Mesenchymal stem cell (in vitro differentiated cells and primary cell): ENCODE measurements at regions not wholly inside any gene's neighbourhood (a gene's known extent, or its start where the extent isn't known, plus 50 kb on each side); places are given as distances from the start of the nearest gene placed in this dataset.

Source experiments
- DNase-seq: peaks from one replicate; pipeline ENCODE4 v3.0.0-alpha.2; 2013
- H2AFZ ChIP-seq: one replicate; pipeline ENCODE4 v1.6.1; 2013; ENCODE audit warnings: low read depth, mild to moderate bottlenecking, control low read depth, inconsistent platforms, low read length, moderate library complexity
- H2AK5ac ChIP-seq: 2 replicates; pipeline ENCODE4 v1.6.1; 2013; ENCODE audit warnings: low read length, moderate library complexity, mild to moderate bottlenecking, inconsistent platforms; ENCODE audit not compliant: severe bottlenecking
- H2BK120ac ChIP-seq: one replicate; pipeline ENCODE4 v1.6.1; 2013; ENCODE audit warnings: low read depth, mild to moderate bottlenecking, inconsistent platforms, low read length, moderate library complexity
- H2BK12ac ChIP-seq, 2 experiments: one replicate each; pipeline ENCODE4 v1.6.1; 2013; ENCODE audit warnings: inconsistent platforms in 2 of 2, low read length in 2 of 2, mild to moderate bottlenecking in 2 of 2, moderate library complexity in 2 of 2, control low read depth in 1 of 2
- H2BK15ac ChIP-seq: one replicate; pipeline ENCODE4 v1.6.1; 2013; ENCODE audit warnings: mild to moderate bottlenecking, low read depth, inconsistent platforms; ENCODE audit not compliant: poor library complexity, severe bottlenecking
- H2BK5ac ChIP-seq: 2 replicates; pipeline ENCODE4 v1.6.1; 2013; ENCODE audit warnings: low read depth, mild to moderate bottlenecking, low read length, control low read depth, inconsistent platforms; ENCODE audit not compliant: poor library complexity, severe bottlenecking
- H3K14ac ChIP-seq, 2 experiments: one replicate each; pipeline ENCODE4 v1.6.1; 2013; ENCODE audit warnings: inconsistent platforms in 2 of 2, low read length in 2 of 2, control low read depth in 1 of 2, mild to moderate bottlenecking in 1 of 2, moderate library complexity in 1 of 2
- H3K18ac ChIP-seq, 2 experiments: one replicate each; pipeline ENCODE4 v1.6.1; 2013; ENCODE audit warnings: inconsistent platforms in 2 of 2, low read length in 2 of 2, control low read depth in 1 of 2, low read depth in 1 of 2, mild to moderate bottlenecking in 1 of 2
- H3K23ac ChIP-seq, 2 experiments: one replicate each; pipeline ENCODE4 v1.6.1; 2013; ENCODE audit warnings: inconsistent platforms in 2 of 2, low read length in 2 of 2, mild to moderate bottlenecking in 2 of 2, moderate library complexity in 2 of 2, control low read depth in 1 of 2
- H3K27ac ChIP-seq: 2 replicates; pipeline ENCODE4 v1.5.1; 2013; ENCODE audit warnings: mild to moderate bottlenecking, moderate library complexity, low read length, control low read depth, inconsistent platforms; ENCODE audit not compliant: poor library complexity, severe bottlenecking
- H3K27me3 ChIP-seq, 2 experiments: 2 replicates each; pipeline versions ENCODE4 v1.6.1 to v1.7.0; 2013; ENCODE audit warnings: low read length in 2 of 2, mild to moderate bottlenecking in 2 of 2, moderate library complexity in 2 of 2, control low read depth in 1 of 2, inconsistent platforms in 1 of 2; ENCODE audit not compliant: control insufficient read depth in 1 of 2, insufficient read depth in 1 of 2
- H3K36me3 ChIP-seq, 2 experiments: 2 replicates each; pipeline versions ENCODE4 v1.6.1 to v1.7.0; 2013; ENCODE audit warnings: low read length in 2 of 2, control low read depth in 1 of 2, inconsistent platforms in 1 of 2, low read depth in 1 of 2, mild to moderate bottlenecking in 1 of 2; ENCODE audit not compliant: insufficient read depth in 2 of 2, control insufficient read depth in 1 of 2
- H3K4ac ChIP-seq, 2 experiments: one replicate each; pipeline ENCODE4 v1.6.1; 2013; ENCODE audit warnings: inconsistent platforms in 2 of 2, low read length in 2 of 2, mild to moderate bottlenecking in 2 of 2, moderate library complexity in 2 of 2, control low read depth in 1 of 2, low read depth in 1 of 2
- H3K4me1 ChIP-seq: 2 replicates; pipeline ENCODE4 v1.6.1; 2013; ENCODE audit warnings: low read depth, low read length, control low read depth; ENCODE audit not compliant: control insufficient read depth, insufficient read depth
- H3K4me2 ChIP-seq: 2 replicates; pipeline ENCODE4 v1.6.1; 2013; ENCODE audit warnings: low read length, mild to moderate bottlenecking, inconsistent platforms; ENCODE audit not compliant: poor library complexity, severe bottlenecking
- H3K4me3 ChIP-seq, 2 experiments: 2 replicates each; pipeline versions ENCODE4 v1.5.1 to v1.7.0; 2013; ENCODE audit warnings: low read length in 2 of 2, mild to moderate bottlenecking in 2 of 2, control low read depth in 1 of 2, low read depth in 1 of 2; ENCODE audit not compliant: insufficient read depth in 1 of 2
- H3K79me1 ChIP-seq: replicated peaks from 2 replicates; pipeline ENCODE4 v1.6.1; 2013; ENCODE audit warnings: mild to moderate bottlenecking, control low read depth, low read length, inconsistent platforms; ENCODE audit not compliant: poor library complexity, severe bottlenecking
- H3K9ac ChIP-seq: 2 replicates; pipeline ENCODE4 v1.7.0; 2013; ENCODE audit warnings: mild to moderate bottlenecking, low read length, moderate library complexity
- H3K9me3 ChIP-seq: 2 replicates; pipeline ENCODE4 v1.7.0; 2013; ENCODE audit warnings: mild to moderate bottlenecking, low read length; ENCODE audit not compliant: control insufficient read depth
- H4K8ac ChIP-seq: one replicate; pipeline ENCODE4 v1.6.1; 2013; ENCODE audit warnings: inconsistent platforms, mild to moderate bottlenecking, low read length, moderate library complexity
- H4K91ac ChIP-seq: one replicate; pipeline ENCODE4 v1.6.1; 2013; ENCODE audit warnings: mild to moderate bottlenecking, low read length, inconsistent platforms
- WGBS: methylation state at CpG from one replicate; pipeline ENCODE4 v1.1.7; 2013; ENCODE audit warnings: mixed read lengths; 5-methylcytosine and 5-hydroxymethylcytosine counted together

DNA sequence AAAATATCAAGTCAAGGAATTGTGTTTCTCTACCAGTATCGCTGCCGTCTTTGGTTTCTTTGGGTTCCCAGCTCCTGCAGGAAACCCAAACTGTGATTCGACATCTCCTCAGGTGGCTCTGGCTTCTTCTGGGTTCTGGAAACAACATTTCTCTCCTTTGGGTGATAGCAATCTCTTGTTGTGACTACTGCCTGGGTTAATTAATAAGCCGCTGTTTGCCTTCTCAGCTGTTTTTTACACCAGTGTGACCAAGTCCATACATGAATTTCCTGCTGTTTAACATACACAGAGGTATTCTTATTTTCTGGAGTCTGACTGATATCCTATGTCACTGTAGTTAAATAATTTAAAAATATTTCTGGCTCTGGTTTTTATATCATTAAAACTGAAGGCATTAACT lies 112.5 kb upstream of the DCC start:
- H4K8ac ChIP-seq = no peak overlapping the region
- no peak overlapping the region for H3K27ac ChIP-seq
- no peak overlapping the region for H2BK12ac ChIP-seq
- no peak overlapping the region for H2BK15ac ChIP-seq
- no peak overlapping the region for H3K4me3 ChIP-seq
- no peaks in the 10 kb centered on the region for H3K4me1 ChIP-seq
- WGBS = 77% methylated on average over 3 of the region's 4 CpGs
- no peak overlapping the region for H3K23ac ChIP-seq
- H3K79me1 ChIP-seq = no peaks in the 10 kb centered on the region
- no peaks in the 10 kb centered on the region for H3K27me3 ChIP-seq
- no peak overlapping the region for H3K4ac ChIP-seq
- H2BK5ac ChIP-seq = no peak overlapping the region
- H3K18ac ChIP-seq = no peak overlapping the region
- H2BK120ac ChIP-seq = no peak overlapping the region
- no peak for DNase-seq
- no peak overlapping the region for H3K9ac ChIP-seq
- H3K14ac ChIP-seq = no peak overlapping the region
- H2AFZ ChIP-seq = no peak overlapping the region
- H2AK5ac ChIP-seq = no peak overlapping the region
- no peaks in the 10 kb centered on the region for H3K9me3 ChIP-seq
- H3K4me2 ChIP-seq = no peak overlapping the region
- no peaks in the 10 kb centered on the region for H3K36me3 ChIP-seq
- H4K91ac ChIP-seq = no peak overlapping the region

DNA sequence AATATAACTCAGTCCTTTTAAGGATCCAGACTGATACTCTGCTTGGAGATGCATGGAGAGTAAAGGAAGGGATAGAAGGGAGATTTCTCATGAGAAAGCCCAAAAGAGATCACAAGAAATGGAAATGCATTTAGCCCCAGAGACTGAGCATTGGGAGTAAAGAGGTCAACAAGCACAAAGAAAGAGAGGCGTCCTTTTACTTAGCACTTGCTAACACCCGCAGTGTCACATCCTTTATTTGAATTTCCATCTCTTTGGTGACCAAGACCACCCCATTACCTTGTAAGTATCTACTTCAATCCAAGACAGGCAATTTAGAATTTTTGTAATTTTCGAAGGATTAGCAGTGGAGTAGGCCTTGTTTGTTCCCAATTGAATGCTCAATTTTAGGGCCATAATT lies 111.8 kb upstream of the DCC start:
- Histone ChIP-seq H3K9me3 (no peaks in the 10 kb centered on the region), H3K4me1 (no peaks in the 10 kb centered on the region), H3K4me2 (no peak overlapping the region), H2BK5ac (no peak overlapping the region), H3K36me3 (no peaks in the 10 kb centered on the region), H2AK5ac (no peak overlapping the region), H4K8ac (no peak overlapping the region), H3K4me3 (no peak overlapping the region), H2AFZ (no peak overlapping the region), H4K91ac (no peak overlapping the region), H2BK15ac (no peak overlapping the region), H3K27ac (no peak overlapping the region), H2BK12ac (no peak overlapping the region), H3K27me3 (no peaks in the 10 kb centered on the region), H3K9ac (no peak overlapping the region), H3K14ac (no peak overlapping the region), H3K79me1 (no peaks in the 10 kb centered on the region), H2BK120ac (no peak overlapping the region), H3K4ac (no peak overlapping the region), H3K23ac (no peak overlapping the region), H3K18ac (no peak overlapping the region)
- DNase-seq = no peak
- 61% methylated on average over 3 of the region's 3 CpGs for WGBS

DNA sequence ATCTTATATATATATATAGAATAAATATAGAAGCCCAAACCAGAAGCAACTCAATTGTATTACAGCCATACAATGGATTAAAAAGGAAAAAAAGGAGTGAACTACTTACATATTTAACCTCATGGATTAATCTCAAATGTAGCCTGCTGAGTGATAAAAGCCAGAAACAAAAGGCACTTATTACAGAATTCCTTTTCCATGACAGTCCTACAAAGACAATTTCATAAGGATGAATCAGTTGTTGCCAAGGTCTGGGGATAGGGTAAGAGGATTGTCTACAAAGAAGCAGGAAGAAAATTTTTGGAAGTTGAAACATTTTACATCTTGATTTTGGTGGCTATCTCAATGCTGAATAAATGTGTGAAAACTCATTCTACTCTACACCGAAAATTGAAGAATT lies 103.9 kb upstream of the DCC start:
- Histone ChIP-seq H3K9me3 (no peaks in the 10 kb centered on the region), H3K4me1 (no peaks in the 10 kb centered on the region), H2BK15ac (no peak overlapping the region), H3K79me1 (no peaks in the 10 kb centered on the region), H4K91ac (no peak overlapping the region), H4K8ac (no peak overlapping the region), H2BK12ac (no peak overlapping the region), H2AK5ac (no peak overlapping the region), H3K36me3 (no peaks in the 10 kb centered on the region), H3K4ac (no peak overlapping the region), H2AFZ (no peak overlapping the region), H3K4me3 (no peak overlapping the region), H3K27ac (no peak overlapping the region), H2BK120ac (no peak overlapping the region), H3K23ac (no peak overlapping the region), H3K27me3 (no peaks in the 10 kb centered on the region), H3K4me2 (no peak overlapping the region), H3K9ac (no peak overlapping the region), H3K14ac (no peak overlapping the region), H3K18ac (no peak overlapping the region), H2BK5ac (no peak overlapping the region)
- DNase-seq = no peak
- WGBS = 100% methylated on average over 1 of the region's 1 CpG

DNA sequence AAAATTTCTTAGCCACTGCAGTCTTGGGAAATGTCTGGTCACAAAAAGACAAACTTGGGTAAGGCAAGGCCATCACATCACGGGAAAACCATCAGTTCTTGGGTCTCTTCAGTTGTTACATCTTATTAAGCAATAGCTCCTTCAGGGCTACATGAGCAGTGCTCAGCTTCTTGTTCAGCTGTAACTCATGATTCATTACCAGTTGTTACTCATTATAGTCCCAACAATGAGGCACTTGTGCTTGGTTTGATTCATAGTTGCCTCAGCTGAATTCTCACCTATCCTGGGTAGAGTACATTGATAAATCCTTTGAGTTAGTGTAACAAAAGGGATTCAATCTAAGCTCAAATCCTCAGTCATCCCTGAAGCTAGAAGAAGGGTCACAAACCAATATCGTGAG lies 102.4 kb upstream of the DCC start:
- Histone ChIP-seq H2BK120ac (no peak overlapping the region), H2AFZ (no peak overlapping the region), H3K23ac (no peak overlapping the region), H4K91ac (no peak overlapping the region), H2BK5ac (no peak overlapping the region), H3K18ac (no peak overlapping the region), H3K27ac (no peak overlapping the region), H3K9ac (no peak overlapping the region), H3K79me1 (no peaks in the 10 kb centered on the region), H2BK12ac (no peak overlapping the region), H3K36me3 (no peaks in the 10 kb centered on the region), H3K14ac (no peak overlapping the region), H3K4me2 (no peak overlapping the region), H3K4me1 (no peaks in the 10 kb centered on the region), H3K4ac (no peak overlapping the region), H3K27me3 (no peaks in the 10 kb centered on the region), H2BK15ac (no peak overlapping the region), H3K4me3 (no peak overlapping the region), H2AK5ac (no peak overlapping the region), H3K9me3 (no peaks in the 10 kb centered on the region), H4K8ac (no peak overlapping the region)
- no peak for DNase-seq
- 50% methylated on average over 1 of the region's 2 CpGs for WGBS
